WTC11 (cell line): ENCODE measurements at regions not wholly inside any gene's neighbourhood (a gene's known extent, or its start where the extent isn't known, plus 50 kb on each side); places are given as distances from the start of the nearest gene placed in this dataset.

ENCODE experiments used
- ATAC-seq: fragments of 200-7000 bp; cut with Tn5 transposase; 2 replicates; pipeline ENCODE4 v1.10.0; 2021; ENCODE audit warnings: mild to moderate bottlenecking, moderate library complexity
- CTCF ChIA-PET: fragments of 300-600 bp; sonication (Branson Sonifier 250); formaldehyde crosslinking; loops from one replicate; lab custom pipeline; 2021; ENCODE audit warnings: antibody characterized with exemption; lab: Charles Lee
- POLR2A ChIA-PET: fragments of 350-600 bp; sonication (Branson Sonifier 250); formaldehyde crosslinking; loops from one replicate; lab custom pipeline; 2021; ENCODE audit warnings: antibody characterized with exemption; lab: Charles Lee
- DNase-seq: peaks from one replicate; pipeline ENCODE4 v3.0.0; 2021; ENCODE audit warnings: low spot score
- H3K27ac Mint-ChIP-seq: 2 replicates; pipeline ENCODE4 v1.8.0; 2021; ENCODE audit warnings: mixed read lengths
- H3K27me3 Mint-ChIP-seq: 2 replicates; pipeline ENCODE4 v1.8.0; 2021; ENCODE audit warnings: low read depth, mild to moderate bottlenecking, moderate library complexity, mixed read lengths
- H3K36me3 Mint-ChIP-seq: 2 replicates; pipeline ENCODE4 v1.8.0; 2021; ENCODE audit warnings: mixed read lengths
- H3K4me1 Mint-ChIP-seq: 2 replicates; pipeline ENCODE4 v1.8.0; 2022; ENCODE audit warnings: mixed read lengths
- H3K4me3 Mint-ChIP-seq: 2 replicates; pipeline ENCODE4 v1.8.0; 2021; ENCODE audit warnings: mild to moderate bottlenecking, moderate library complexity, mixed read lengths
- H3K9me3 Mint-ChIP-seq: 2 replicates; pipeline ENCODE4 v1.8.0; 2021; ENCODE audit warnings: mixed read lengths
- ARID4B ChIP-seq: sonication (generic); formaldehyde crosslinking; IDR thresholded peaks from 2 replicates; pipeline ENCODE4 v1.8.0; 2023; ENCODE audit warnings: missing genetic modification reagents, mild to moderate bottlenecking, borderline replicate concordance
- ATF3 ChIP-seq: sonication (generic); formaldehyde crosslinking; conservative IDR thresholded peaks from 2 replicates; pipeline ENCODE4 v1.8.1; 2022; ENCODE audit warnings: mild to moderate bottlenecking, missing genetic modification reagents
- CDX4 ChIP-seq: fragments of 250-450 bp; sonication (Bioruptor Pico); IDR thresholded peaks from 2 replicates; pipeline ENCODE4 v1.9.0; 2021; ENCODE audit warnings: moderate library complexity, mild to moderate bottlenecking, inconsistent platforms, borderline replicate concordance
- ELF4 ChIP-seq: sonication (generic); formaldehyde crosslinking; IDR thresholded peaks from 2 replicates; pipeline ENCODE4 v1.8.1; 2022; ENCODE audit warnings: low read depth, mild to moderate bottlenecking, moderate library complexity, missing genetic modification reagents
- FOXJ3 ChIP-seq: sonication (generic); formaldehyde crosslinking; IDR thresholded peaks from 2 replicates; pipeline ENCODE4 v1.9.0; 2021; ENCODE audit warnings: missing genetic modification reagents, mild to moderate bottlenecking, borderline replicate concordance
- IRF2 ChIP-seq: sonication (generic); formaldehyde crosslinking; IDR thresholded peaks from 2 replicates; pipeline ENCODE4 v1.8.0; 2022; ENCODE audit warnings: low read depth, missing genetic modification reagents, borderline replicate concordance
- NFYB ChIP-seq: sonication (generic); formaldehyde crosslinking; conservative IDR thresholded peaks from 2 replicates; pipeline ENCODE4 v1.8.0; 2022; ENCODE audit warnings: low read depth, missing genetic modification reagents
- OVOL2 ChIP-seq: fragments of 250-450 bp; sonication (Bioruptor Pico); IDR thresholded peaks from 2 replicates; pipeline ENCODE4 v1.9.0; 2021; ENCODE audit warnings: mild to moderate bottlenecking, borderline replicate concordance
- SMAD4 ChIP-seq: sonication (generic); formaldehyde crosslinking; IDR thresholded peaks from 2 replicates; pipeline ENCODE4 v1.8.0; 2022; ENCODE audit warnings: mild to moderate bottlenecking, missing genetic modification reagents
- TCF7 ChIP-seq: sonication (generic); formaldehyde crosslinking; IDR thresholded peaks from 2 replicates; pipeline ENCODE4 v1.8.0; 2022; ENCODE audit warnings: mild to moderate bottlenecking, low read depth, missing genetic modification reagents, moderate library complexity
- USF2 ChIP-seq: sonication (generic); formaldehyde crosslinking; IDR thresholded peaks from 2 replicates; pipeline ENCODE4 v1.8.1; 2023; ENCODE audit warnings: mild to moderate bottlenecking, missing genetic modification reagents, moderate library complexity
- ZBTB21 ChIP-seq: sonication (generic); formaldehyde crosslinking; IDR thresholded peaks from 2 replicates; pipeline ENCODE4 v1.8.1; 2023; ENCODE audit warnings: mild to moderate bottlenecking, missing genetic modification reagents, borderline replicate concordance
- ZNF219 ChIP-seq: sonication (generic); formaldehyde crosslinking; IDR thresholded peaks from 2 replicates; pipeline ENCODE4 v1.8.0; 2023; ENCODE audit warnings: missing genetic modification reagents, mild to moderate bottlenecking, borderline replicate concordance
- ZNF317 ChIP-seq: sonication (generic); formaldehyde crosslinking; IDR thresholded peaks from 2 replicates; pipeline ENCODE4 v1.8.1; 2023; ENCODE audit warnings: low read depth, mild to moderate bottlenecking, moderate library complexity, missing genetic modification reagents, borderline replicate concordance
- ZNF532 ChIP-seq: fragments of 250-450 bp; sonication (Bioruptor Pico); IDR thresholded peaks from 2 replicates; pipeline ENCODE4 v1.9.0; 2021; ENCODE audit warnings: mild to moderate bottlenecking, borderline replicate concordance

- TF ChIP-seq ZNF532 (CRISPR knock-in tag) = no peak
These were observed 60.1 kb upstream of the GPCPD1 start (continued) for GRCh38 chr20:5670874-5671273.

- DNase-seq (no peak), ATAC-seq (no peak)
- ChIA-PET CTCF (no interaction called here), POLR2A (no interaction called here)
- H3K27me3 Mint-ChIP-seq = no peaks in the 10 kb centered on the region
- H3K27ac Mint-ChIP-seq = no peak overlapping the region
- H3K36me3 Mint-ChIP-seq = no peaks in the 10 kb centered on the region
- H3K4me3 Mint-ChIP-seq = no peak overlapping the region
- H3K4me1 Mint-ChIP-seq = no peaks in the 10 kb centered on the region
- TF ChIP-seq SMAD4 (CRISPR knock-in tag) = no peak
- no peak for TF ChIP-seq ZNF219 (CRISPR knock-in tag)
- TF ChIP-seq OVOL2 (CRISPR knock-in tag) = no peak
- TF ChIP-seq ZBTB21 (CRISPR knock-in tag) = no peak
- no peaks in the 10 kb centered on the region for H3K9me3 Mint-ChIP-seq
These were observed 59.3 kb upstream of the GPCPD1 start for GRCh38 chr20:5670036-5670536.

- Mint-ChIP-seq H3K4me3 (no peak overlapping the region), H3K27ac (no peak overlapping the region), H3K4me1 (no peaks in the 10 kb centered on the region), H3K36me3 (no peaks in the 10 kb centered on the region), H3K9me3 (no peaks in the 10 kb centered on the region), H3K27me3 (no peaks in the 10 kb centered on the region)
- ATAC-seq = no peak
- DNase-seq = no peak
- ChIA-PET CTCF (interaction anchor here (1.2 kb wide), 1 partner anchor 111 kb away, joined by 4 read pairs; no protein-coding TSS in a partner anchor), POLR2A (no interaction called here)
- TF ChIP-seq ZNF532 (CRISPR knock-in tag) = no peak
- no peak for TF ChIP-seq ZNF317 (CRISPR knock-in tag)
- no peak for TF ChIP-seq NFYB (CRISPR knock-in tag)
- no peak for TF ChIP-seq SMAD4 (CRISPR knock-in tag)
- no peak for TF ChIP-seq TCF7 (CRISPR knock-in tag)
- no peak for TF ChIP-seq ATF3 (CRISPR knock-in tag)
- TF ChIP-seq IRF2 (CRISPR knock-in tag) = no peak
- TF ChIP-seq ELF4 (CRISPR knock-in tag) = no peak
- TF ChIP-seq ARID4B = no peak
- TF ChIP-seq USF2 (CRISPR knock-in tag) = no peak
- TF ChIP-seq CDX4 (CRISPR knock-in tag) = no peak
- TF ChIP-seq FOXJ3 = no peak
These were observed 57.7 kb upstream of the GPCPD1 start for GRCh38 chr20:5668529-5668868.
